Lung (tissue), 11 donors: ENCODE measurements at regions not wholly inside any gene's neighbourhood (a gene's known extent, or its start where the extent isn't known, plus 50 kb on each side); places are given as distances from the start of the nearest gene placed in this dataset.

Experiments
- ATAC-seq: fragments of 200-7000 bp; cut with Tn5 transposase; one replicate; pipeline ENCODE4 v1.9.1; 2020; ENCODE audit warnings: moderate number of reproducible peaks; ENCODE audit not compliant: insufficient read depth, low FRiP score
- DNase-seq, 3 donors: peaks; one replicate each; pipeline ENCODE4 v3.0.0-alpha.2; 2013 to 2017
- H3K27ac ChIP-seq, 2 donors: one replicate each; pipeline ENCODE4 v1.5.1; 2013; ENCODE audit warnings: mild to moderate bottlenecking in 2 of 2, moderate library complexity in 2 of 2, control low read depth in 1 of 2, inconsistent platforms in 1 of 2, low read depth in 1 of 2, low read length in 1 of 2
- H3K27me3 ChIP-seq, 3 donors: one replicate each; pipeline ENCODE4 v1.5.1; 2013; ENCODE audit warnings: low read length in 2 of 3; ENCODE audit not compliant: control insufficient read depth in 3 of 3, insufficient read depth in 3 of 3
- H3K36me3 ChIP-seq, 4 donors: one replicate each; pipeline ENCODE4 v1.5.1; 2013; ENCODE audit warnings: low read length in 4 of 4, mild to moderate bottlenecking in 1 of 4, moderate library complexity in 1 of 4; ENCODE audit not compliant: control insufficient read depth in 4 of 4, insufficient read depth in 4 of 4
- H3K4me1 ChIP-seq, 5 donors: one replicate each; pipeline ENCODE4 v1.5.1; 2013; ENCODE audit warnings: low read length in 5 of 5, mild to moderate bottlenecking in 2 of 5, moderate library complexity in 1 of 5; ENCODE audit not compliant: control insufficient read depth in 5 of 5, insufficient read depth in 5 of 5
- H3K4me3 ChIP-seq: one replicate; pipeline ENCODE4 v1.5.1; 2013; ENCODE audit warnings: mild to moderate bottlenecking, control low read depth, moderate library complexity
- H3K9ac ChIP-seq, 2 donors: one replicate each; pipeline ENCODE4 v1.5.1; 2013; ENCODE audit warnings: low read length in 2 of 2, control low read depth in 1 of 2; ENCODE audit not compliant: insufficient read depth in 1 of 2
- H3K9me3 ChIP-seq, 4 donors: one replicate each; pipeline ENCODE4 v1.5.1; 2013; ENCODE audit warnings: low read length in 3 of 4, mild to moderate bottlenecking in 1 of 4, moderate library complexity in 1 of 4; ENCODE audit not compliant: control insufficient read depth in 4 of 4, insufficient read depth in 3 of 4
- CTCF ChIP-seq: IDR thresholded peaks from 2 replicates; pipeline ENCODE4 v1.5.1; 2012; ENCODE audit warnings: mild to moderate bottlenecking; ENCODE audit errors: control extremely low read depth, extremely low read depth
- WGBS, 2 donors: extraction: QIAGEN DNeasy Blood & Tissue Kit; methylation state at CpG; one replicate each; pipeline ENCODE4 v1.1.7; 2013; 5-methylcytosine and 5-hydroxymethylcytosine counted together
- donor health status: control.
- donor health status: control.
- donor health status: Bipolar disorder and iron deficiency.
- donor health status: healthy.
- donor health status: DM: yes; HTN: yes; CAD: no.

GRCh38 chr20:53879048-53879684, 191.2 kb downstream of the BCAS1 start:
- ATAC-seq (no peak), DNase-seq (no peak)
- Histone ChIP-seq H3K9ac (no peak overlapping the region), H3K9me3 (no peaks in the 10 kb centered on the region), H3K4me1 (peaks cover 0 to 8% (median 2%) of the 10 kb centered on the region in 5 donors), H3K4me3 (no peak overlapping the region), H3K36me3 (no peaks in the 10 kb centered on the region), H3K27ac (no peak overlapping the region), H3K27me3 (no peaks in the 10 kb centered on the region)
- no peak for TF ChIP-seq CTCF
- WGBS, 2 donors = 76 to 80% methylated on average over 10 of the region's 10 CpGs

GRCh38 chr20:53878262-53879047, 191.9 kb downstream of the BCAS1 start:
- no peaks in the 10 kb centered on the region for H3K9me3 ChIP-seq
- ATAC-seq (no peak), DNase-seq (peak in 1 of 3 donors; percentile 60)
- no peak overlapping the region for H3K4me3 ChIP-seq
- peaks cover 0 to 8% (median 2%) of the 10 kb centered on the region in 5 donors for H3K4me1 ChIP-seq
- H3K9ac ChIP-seq = no peak overlapping the region
- H3K27me3 ChIP-seq = no peaks in the 10 kb centered on the region
- 65 to 78% methylated on average over 6 of the region's 6 CpGs for WGBS, 2 donors
- H3K27ac ChIP-seq = no peak overlapping the region
- no peaks in the 10 kb centered on the region for H3K36me3 ChIP-seq
- no peak for TF ChIP-seq CTCF

- H3K27ac ChIP-seq = no peak overlapping the region
- ATAC-seq (no peak), DNase-seq (no peak)
- no peak overlapping the region for H3K4me3 ChIP-seq
- no peaks in the 10 kb centered on the region for H3K36me3 ChIP-seq
- no peak overlapping the region for H3K9ac ChIP-seq
- H3K9me3 ChIP-seq = no peaks in the 10 kb centered on the region
- no peaks in the 10 kb centered on the region for H3K27me3 ChIP-seq
- WGBS, 2 donors = 91 to 95% methylated on average over 10 of the region's 10 CpGs
- TF ChIP-seq CTCF = no peak
- H3K4me1 ChIP-seq = peaks cover 2 to 22% (median 11%) of the 10 kb centered on the region in 5 donors
Measured at GRCh38 chr20:53876956-53877355, 193.4 kb downstream of the BCAS1 start.
